ENCODE measurements at regions not wholly inside any gene's neighbourhood (a gene's known extent, or its start where the extent isn't known, plus 50 kb on each side); places are given as distances from the start of the nearest gene placed in this dataset.

- TF ChIP-seq, protein P1, sequence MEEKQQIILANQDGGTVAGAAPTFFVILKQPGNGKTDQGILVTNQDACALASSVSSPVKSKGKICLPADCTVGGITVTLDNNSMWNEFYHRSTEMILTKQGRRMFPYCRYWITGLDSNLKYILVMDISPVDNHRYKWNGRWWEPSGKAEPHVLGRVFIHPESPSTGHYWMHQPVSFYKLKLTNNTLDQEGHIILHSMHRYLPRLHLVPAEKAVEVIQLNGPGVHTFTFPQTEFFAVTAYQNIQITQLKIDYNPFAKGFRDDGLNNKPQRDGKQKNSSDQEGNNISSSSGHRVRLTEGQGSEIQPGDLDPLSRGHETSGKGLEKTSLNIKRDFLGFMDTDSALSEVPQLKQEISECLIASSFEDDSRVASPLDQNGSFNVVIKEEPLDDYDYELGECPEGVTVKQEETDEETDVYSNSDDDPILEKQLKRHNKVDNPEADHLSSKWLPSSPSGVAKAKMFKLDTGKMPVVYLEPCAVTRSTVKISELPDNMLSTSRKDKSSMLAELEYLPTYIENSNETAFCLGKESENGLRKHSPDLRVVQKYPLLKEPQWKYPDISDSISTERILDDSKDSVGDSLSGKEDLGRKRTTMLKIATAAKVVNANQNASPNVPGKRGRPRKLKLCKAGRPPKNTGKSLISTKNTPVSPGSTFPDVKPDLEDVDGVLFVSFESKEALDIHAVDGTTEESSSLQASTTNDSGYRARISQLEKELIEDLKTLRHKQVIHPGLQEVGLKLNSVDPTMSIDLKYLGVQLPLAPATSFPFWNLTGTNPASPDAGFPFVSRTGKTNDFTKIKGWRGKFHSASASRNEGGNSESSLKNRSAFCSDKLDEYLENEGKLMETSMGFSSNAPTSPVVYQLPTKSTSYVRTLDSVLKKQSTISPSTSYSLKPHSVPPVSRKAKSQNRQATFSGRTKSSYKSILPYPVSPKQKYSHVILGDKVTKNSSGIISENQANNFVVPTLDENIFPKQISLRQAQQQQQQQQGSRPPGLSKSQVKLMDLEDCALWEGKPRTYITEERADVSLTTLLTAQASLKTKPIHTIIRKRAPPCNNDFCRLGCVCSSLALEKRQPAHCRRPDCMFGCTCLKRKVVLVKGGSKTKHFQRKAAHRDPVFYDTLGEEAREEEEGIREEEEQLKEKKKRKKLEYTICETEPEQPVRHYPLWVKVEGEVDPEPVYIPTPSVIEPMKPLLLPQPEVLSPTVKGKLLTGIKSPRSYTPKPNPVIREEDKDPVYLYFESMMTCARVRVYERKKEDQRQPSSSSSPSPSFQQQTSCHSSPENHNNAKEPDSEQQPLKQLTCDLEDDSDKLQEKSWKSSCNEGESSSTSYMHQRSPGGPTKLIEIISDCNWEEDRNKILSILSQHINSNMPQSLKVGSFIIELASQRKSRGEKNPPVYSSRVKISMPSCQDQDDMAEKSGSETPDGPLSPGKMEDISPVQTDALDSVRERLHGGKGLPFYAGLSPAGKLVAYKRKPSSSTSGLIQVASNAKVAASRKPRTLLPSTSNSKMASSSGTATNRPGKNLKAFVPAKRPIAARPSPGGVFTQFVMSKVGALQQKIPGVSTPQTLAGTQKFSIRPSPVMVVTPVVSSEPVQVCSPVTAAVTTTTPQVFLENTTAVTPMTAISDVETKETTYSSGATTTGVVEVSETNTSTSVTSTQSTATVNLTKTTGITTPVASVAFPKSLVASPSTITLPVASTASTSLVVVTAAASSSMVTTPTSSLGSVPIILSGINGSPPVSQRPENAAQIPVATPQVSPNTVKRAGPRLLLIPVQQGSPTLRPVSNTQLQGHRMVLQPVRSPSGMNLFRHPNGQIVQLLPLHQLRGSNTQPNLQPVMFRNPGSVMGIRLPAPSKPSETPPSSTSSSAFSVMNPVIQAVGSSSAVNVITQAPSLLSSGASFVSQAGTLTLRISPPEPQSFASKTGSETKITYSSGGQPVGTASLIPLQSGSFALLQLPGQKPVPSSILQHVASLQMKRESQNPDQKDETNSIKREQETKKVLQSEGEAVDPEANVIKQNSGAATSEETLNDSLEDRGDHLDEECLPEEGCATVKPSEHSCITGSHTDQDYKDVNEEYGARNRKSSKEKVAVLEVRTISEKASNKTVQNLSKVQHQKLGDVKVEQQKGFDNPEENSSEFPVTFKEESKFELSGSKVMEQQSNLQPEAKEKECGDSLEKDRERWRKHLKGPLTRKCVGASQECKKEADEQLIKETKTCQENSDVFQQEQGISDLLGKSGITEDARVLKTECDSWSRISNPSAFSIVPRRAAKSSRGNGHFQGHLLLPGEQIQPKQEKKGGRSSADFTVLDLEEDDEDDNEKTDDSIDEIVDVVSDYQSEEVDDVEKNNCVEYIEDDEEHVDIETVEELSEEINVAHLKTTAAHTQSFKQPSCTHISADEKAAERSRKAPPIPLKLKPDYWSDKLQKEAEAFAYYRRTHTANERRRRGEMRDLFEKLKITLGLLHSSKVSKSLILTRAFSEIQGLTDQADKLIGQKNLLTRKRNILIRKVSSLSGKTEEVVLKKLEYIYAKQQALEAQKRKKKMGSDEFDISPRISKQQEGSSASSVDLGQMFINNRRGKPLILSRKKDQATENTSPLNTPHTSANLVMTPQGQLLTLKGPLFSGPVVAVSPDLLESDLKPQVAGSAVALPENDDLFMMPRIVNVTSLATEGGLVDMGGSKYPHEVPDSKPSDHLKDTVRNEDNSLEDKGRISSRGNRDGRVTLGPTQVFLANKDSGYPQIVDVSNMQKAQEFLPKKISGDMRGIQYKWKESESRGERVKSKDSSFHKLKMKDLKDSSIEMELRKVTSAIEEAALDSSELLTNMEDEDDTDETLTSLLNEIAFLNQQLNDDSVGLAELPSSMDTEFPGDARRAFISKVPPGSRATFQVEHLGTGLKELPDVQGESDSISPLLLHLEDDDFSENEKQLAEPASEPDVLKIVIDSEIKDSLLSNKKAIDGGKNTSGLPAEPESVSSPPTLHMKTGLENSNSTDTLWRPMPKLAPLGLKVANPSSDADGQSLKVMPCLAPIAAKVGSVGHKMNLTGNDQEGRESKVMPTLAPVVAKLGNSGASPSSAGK (IDR thresholded peaks at IDR 0.05), result no peak
- TF ChIP-seq NR2C1 (IDR thresholded peaks at IDR 0.05) (no peak), NR2C1 (tag; IDR thresholded peaks at IDR 0.05) (no peak), FIP1L1 (IDR thresholded peaks at IDR 0.05; ENCODE audit: low read depth, low read length, poor library complexity, severe bottlenecking) (no peak), ZNF354B (CRISPR knock-in tag; IDR thresholded peaks at IDR 0.05) (no peak), THRAP3 (IDR thresholded peaks at IDR 0.05; ENCODE audit: borderline replicate concordance) (no peak), CREB1 (IDR thresholded peaks at IDR 0.05) (no peak), CREB1 (CRISPR knock-in tag; IDR thresholded peaks at IDR 0.05) (no peak), MECOM (CRISPR knock-in tag; IDR thresholded peaks at IDR 0.05) (no peak)
Observed at GRCh38 chr2:225173909-225174308, 131.6 kb upstream of the DOCK10 start (continued).
